ENCODE measurements at regions not wholly inside any gene's neighbourhood (a gene's known extent, or its start where the extent isn't known, plus 50 kb on each side); places are given as distances from the start of the nearest gene placed in this dataset.

DNA sequence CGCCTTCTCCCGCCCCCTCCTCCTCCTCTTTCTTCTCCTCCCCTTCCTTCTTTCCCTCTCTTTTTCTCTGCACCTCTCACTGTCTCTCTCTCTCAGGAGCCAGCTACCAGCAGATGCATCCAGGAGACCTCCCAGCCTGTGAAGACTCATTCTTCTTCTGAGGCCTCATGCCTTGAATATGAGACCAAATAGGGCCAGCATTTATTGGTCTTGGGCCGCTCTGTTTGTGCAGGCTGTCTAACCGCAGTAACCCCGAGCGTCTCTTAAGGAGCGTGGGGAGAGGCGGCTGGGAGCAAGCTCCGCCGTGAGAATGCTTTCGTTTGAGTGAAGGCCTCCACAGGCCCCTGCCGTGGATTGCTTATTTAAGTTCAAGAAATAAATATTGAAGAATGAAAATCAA lies 167.0 kb downstream of the NUFIP1 start:
- CTCF ChIA-PET, result no interaction called here
- intact Hi-C loops (cut with micrococcal nuclease), result no loop called here
- Mint-ChIP-seq H3K9me3 (no peaks in the 10 kb centered on the region), H3K27me3 (peaks cover 0 to 7% (median 4%) of the 10 kb centered on the region in 5 donors), H3K27ac (peak overlapping the region in 1 of 9 donors; percentile 39), H3K4me1 (peaks cover 0 to 9% (median 0%) of the 10 kb centered on the region in 7 donors), H3K4me3 (no peak overlapping the region), H3K36me3 (no peaks in the 10 kb centered on the region)
- no peaks in the 10 kb centered on the region for H3K27me3 ChIP-seq (ENCODE audit: control insufficient read depth in 2 of 2, insufficient read depth in 2 of 2, low read length in 2 of 2)
- POLR2A ChIA-PET, result no interaction called here
- H3K36me3 ChIP-seq (ENCODE audit: control insufficient read depth in 2 of 3, insufficient read depth in 3 of 3, low read length in 3 of 3), result no peaks in the 10 kb centered on the region
- ATAC-seq, result no peak
- no peak overlapping the region for H3K4me3 ChIP-seq (ENCODE audit: low read length)
- no peak for DNase-seq
- no peak overlapping the region for H3K27ac ChIP-seq (ENCODE audit: low read depth, low read length)
- no peaks in the 10 kb centered on the region for H3K4me1 ChIP-seq (ENCODE audit: control insufficient read depth in 2 of 2, insufficient read depth in 2 of 2, low read length in 2 of 2)
- H3K9me3 ChIP-seq (ENCODE audit: control insufficient read depth in 2 of 3, low read length in 3 of 3), result no peaks in the 10 kb centered on the region

DNA sequence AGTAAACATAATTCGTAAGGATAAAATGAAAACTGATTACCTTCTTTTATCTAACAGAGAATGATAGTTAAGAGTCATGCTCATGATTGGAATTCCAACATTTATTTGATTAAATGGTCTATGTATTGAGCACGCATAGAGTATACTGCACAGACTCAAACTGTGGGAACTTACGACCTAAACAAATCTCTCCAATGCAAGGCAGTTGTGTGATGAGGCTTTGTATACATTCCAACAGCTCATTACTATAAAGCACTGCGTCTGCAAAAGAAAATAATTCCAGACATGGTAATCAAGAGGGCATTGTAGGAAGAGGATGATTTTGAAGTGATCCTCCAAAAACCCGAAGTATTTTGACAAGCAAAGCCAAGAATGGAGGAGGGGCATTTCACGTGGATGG lies 169.5 kb downstream of the NUFIP1 start:
- Histone ChIP-seq H3K4me1 (ENCODE audit: control insufficient read depth in 2 of 2, insufficient read depth in 2 of 2, low read length in 2 of 2) (no peaks in the 10 kb centered on the region), H3K27ac (ENCODE audit: low read depth, low read length) (no peak overlapping the region), H3K27me3 (ENCODE audit: control insufficient read depth in 2 of 2, insufficient read depth in 2 of 2, low read length in 2 of 2) (no peaks in the 10 kb centered on the region), H3K9me3 (ENCODE audit: control insufficient read depth in 2 of 3, low read length in 3 of 3) (no peaks in the 10 kb centered on the region), H3K4me3 (ENCODE audit: low read length) (no peak overlapping the region), H3K36me3 (ENCODE audit: control insufficient read depth in 2 of 3, insufficient read depth in 3 of 3, low read length in 3 of 3) (no peaks in the 10 kb centered on the region)
- Mint-ChIP-seq H3K27ac (no peak overlapping the region), H3K36me3 (no peaks in the 10 kb centered on the region), H3K4me1 (peaks cover 0 to 16% (median 0%) of the 10 kb centered on the region in 7 donors), H3K4me3 (no peak overlapping the region), H3K27me3 (peaks cover 0 to 9% (median 4%) of the 10 kb centered on the region in 5 donors), H3K9me3 (no peaks in the 10 kb centered on the region)
- CTCF ChIA-PET, result no interaction called here
- POLR2A ChIA-PET, result no interaction called here
- ATAC-seq (no peak), DNase-seq (no peak)
- intact Hi-C loops (cut with micrococcal nuclease), result loop anchor here in 1 of 2 donors (5.0 kb wide), 1 partner anchor 242 kb away; the partner anchor contains the start of gene TSC22D1

GRCh38 chr13:44819245-44819644 lies 170.0 kb downstream of the NUFIP1 start:
- Histone ChIP-seq H3K4me3 (ENCODE audit: low read length) (no peak overlapping the region), H3K36me3 (ENCODE audit: control insufficient read depth in 2 of 3, insufficient read depth in 3 of 3, low read length in 3 of 3) (no peaks in the 10 kb centered on the region), H3K9me3 (ENCODE audit: control insufficient read depth in 2 of 3, low read length in 3 of 3) (no peaks in the 10 kb centered on the region), H3K4me1 (ENCODE audit: control insufficient read depth in 2 of 2, insufficient read depth in 2 of 2, low read length in 2 of 2) (no peaks in the 10 kb centered on the region), H3K27ac (ENCODE audit: low read depth, low read length) (no peak overlapping the region), H3K27me3 (ENCODE audit: control insufficient read depth in 2 of 2, insufficient read depth in 2 of 2, low read length in 2 of 2) (no peaks in the 10 kb centered on the region)
- Mint-ChIP-seq H3K27ac (no peak overlapping the region), H3K36me3 (no peaks in the 10 kb centered on the region), H3K4me3 (no peak overlapping the region), H3K9me3 (no peaks in the 10 kb centered on the region), H3K4me1 (peaks cover 0 to 16% (median 0%) of the 10 kb centered on the region in 7 donors), H3K27me3 (peaks cover 0 to 9% (median 4%) of the 10 kb centered on the region in 5 donors)
- ATAC-seq (no peak), DNase-seq (no peak)
- CTCF ChIA-PET, result no interaction called here
- POLR2A ChIA-PET, result no interaction called here
- intact Hi-C loops (cut with micrococcal nuclease), result loop anchor here in 1 of 2 donors (5.0 kb wide), 1 partner anchor 242 kb away; the partner anchor contains the start of gene TSC22D1

GRCh38 chr13:44818428-44818827 lies 170.8 kb downstream of the NUFIP1 start:
- Mint-ChIP-seq H3K4me3 (no peak overlapping the region), H3K4me1 (peaks cover 0 to 16% (median 0%) of the 10 kb centered on the region in 7 donors), H3K36me3 (no peaks in the 10 kb centered on the region), H3K27me3 (peaks cover 0 to 12% (median 4%) of the 10 kb centered on the region in 5 donors), H3K27ac (no peak overlapping the region), H3K9me3 (no peaks in the 10 kb centered on the region)
- H3K27ac ChIP-seq (ENCODE audit: low read depth, low read length), result no peak overlapping the region
- H3K27me3 ChIP-seq (ENCODE audit: control insufficient read depth in 2 of 2, insufficient read depth in 2 of 2, low read length in 2 of 2), result no peaks in the 10 kb centered on the region
- ChIA-PET CTCF (no interaction called here), POLR2A (no interaction called here)
- no peak overlapping the region for H3K4me3 ChIP-seq (ENCODE audit: low read length)
- H3K36me3 ChIP-seq (ENCODE audit: control insufficient read depth in 2 of 3, insufficient read depth in 3 of 3, low read length in 3 of 3), result no peaks in the 10 kb centered on the region
- DNase-seq (no peak), ATAC-seq (no peak)
- no peaks in the 10 kb centered on the region for H3K4me1 ChIP-seq (ENCODE audit: control insufficient read depth in 2 of 2, insufficient read depth in 2 of 2, low read length in 2 of 2)
- H3K9me3 ChIP-seq (ENCODE audit: control insufficient read depth in 2 of 3, low read length in 3 of 3), result no peaks in the 10 kb centered on the region
- intact Hi-C loops (cut with micrococcal nuclease), result loop anchor here (1.0 to 5.0 kb wide), 2 partner anchors 241 to 335 kb away; partner anchors contain the start of gene TSC22D1 (in 1 of the 2)

DNA sequence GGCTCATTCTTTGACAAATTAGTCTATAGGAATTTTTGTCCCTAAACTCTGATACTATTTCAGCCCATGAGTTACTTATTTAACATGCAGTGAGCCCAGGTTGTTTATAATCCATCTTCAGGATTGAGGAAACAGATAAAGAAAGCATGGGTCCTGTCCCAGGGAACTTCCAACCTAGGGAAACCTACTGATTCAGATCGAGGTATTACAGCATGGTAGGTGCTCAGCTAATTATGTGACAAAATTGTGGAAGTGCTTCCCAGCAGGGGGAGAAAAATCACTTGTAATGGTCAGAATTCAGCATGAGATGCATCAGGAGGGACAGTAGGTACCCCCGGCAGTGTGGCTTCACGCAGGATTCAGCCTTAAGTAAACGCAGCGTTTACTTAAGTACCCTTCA lies 171.3 kb downstream of the NUFIP1 start:
- POLR2A ChIA-PET, result no interaction called here
- Mint-ChIP-seq H3K36me3 (no peaks in the 10 kb centered on the region), H3K4me1 (peaks cover 0 to 16% (median 0%) of the 10 kb centered on the region in 7 donors), H3K9me3 (no peaks in the 10 kb centered on the region), H3K4me3 (no peak overlapping the region), H3K27ac (no peak overlapping the region), H3K27me3 (peaks cover 0 to 13% (median 4%) of the 10 kb centered on the region in 5 donors)
- Histone ChIP-seq H3K4me3 (ENCODE audit: low read length) (no peak overlapping the region), H3K27ac (ENCODE audit: low read depth, low read length) (no peak overlapping the region), H3K36me3 (ENCODE audit: control insufficient read depth in 2 of 3, insufficient read depth in 3 of 3, low read length in 3 of 3) (no peaks in the 10 kb centered on the region), H3K4me1 (ENCODE audit: control insufficient read depth in 2 of 2, insufficient read depth in 2 of 2, low read length in 2 of 2) (no peaks in the 10 kb centered on the region), H3K9me3 (ENCODE audit: control insufficient read depth in 2 of 3, low read length in 3 of 3) (no peaks in the 10 kb centered on the region), H3K27me3 (ENCODE audit: control insufficient read depth in 2 of 2, insufficient read depth in 2 of 2, low read length in 2 of 2) (no peaks in the 10 kb centered on the region)
- intact Hi-C loops (cut with micrococcal nuclease), result loop anchor here (1.0 to 5.0 kb wide), 2 partner anchors 241 to 335 kb away; partner anchors contain the start of gene TSC22D1 (in 1 of the 2)
- ATAC-seq, result no peak
- DNase-seq, result no peak
- CTCF ChIA-PET, result no interaction called here

- Histone ChIP-seq H3K36me3 (ENCODE audit: control insufficient read depth in 2 of 3, insufficient read depth in 3 of 3, low read length in 3 of 3) (no peaks in the 10 kb centered on the region), H3K4me3 (ENCODE audit: low read length) (no peak overlapping the region), H3K27ac (ENCODE audit: low read depth, low read length) (no peak overlapping the region), H3K27me3 (ENCODE audit: control insufficient read depth in 2 of 2, insufficient read depth in 2 of 2, low read length in 2 of 2) (no peaks in the 10 kb centered on the region), H3K4me1 (ENCODE audit: control insufficient read depth in 2 of 2, insufficient read depth in 2 of 2, low read length in 2 of 2) (no peaks in the 10 kb centered on the region), H3K9me3 (ENCODE audit: control insufficient read depth in 2 of 3, low read length in 3 of 3) (no peaks in the 10 kb centered on the region)
- CTCF ChIA-PET, result interaction anchor here (0.6 kb wide), 1 partner anchor 14 kb away, joined by 3 read pairs; no protein-coding TSS in a partner anchor
- Mint-ChIP-seq H3K27ac (no peak overlapping the region), H3K36me3 (no peaks in the 10 kb centered on the region), H3K4me1 (peaks cover 0 to 16% (median 0%) of the 10 kb centered on the region in 7 donors), H3K27me3 (peaks cover 0 to 16% (median 4%) of the 10 kb centered on the region in 5 donors), H3K4me3 (no peak overlapping the region), H3K9me3 (no peaks in the 10 kb centered on the region)
- ATAC-seq, result no peak
- DNase-seq, result no peak
- POLR2A ChIA-PET, result no interaction called here
- intact Hi-C loops (cut with micrococcal nuclease), result loop anchor here in 1 of 2 donors (5.0 kb wide), 1 partner anchor 240 kb away; the partner anchor contains the start of gene TSC22D1
Measured at GRCh38 chr13:44817131-44817671, 172.1 kb downstream of the NUFIP1 start.

GRCh38 chr13:44816701-44817100 lies 172.6 kb downstream of the NUFIP1 start:
- H3K27ac ChIP-seq (ENCODE audit: low read depth, low read length), result no peak overlapping the region
- no peaks in the 10 kb centered on the region for H3K9me3 ChIP-seq (ENCODE audit: control insufficient read depth in 2 of 3, low read length in 3 of 3)
- no peaks in the 10 kb centered on the region for H3K36me3 ChIP-seq (ENCODE audit: control insufficient read depth in 2 of 3, insufficient read depth in 3 of 3, low read length in 3 of 3)
- no peaks in the 10 kb centered on the region for H3K9me3 Mint-ChIP-seq
- H3K27ac Mint-ChIP-seq, result no peak overlapping the region
- no peak for ATAC-seq
- no peaks in the 10 kb centered on the region for H3K4me1 ChIP-seq (ENCODE audit: control insufficient read depth in 2 of 2, insufficient read depth in 2 of 2, low read length in 2 of 2)
- DNase-seq, result no peak
- intact Hi-C loops (cut with micrococcal nuclease), result loop anchor here in 1 of 2 donors (5.0 kb wide), 1 partner anchor 239 kb away; the partner anchor contains the start of gene TSC22D1
- no peaks in the 10 kb centered on the region for H3K36me3 Mint-ChIP-seq
- no peak overlapping the region for H3K4me3 Mint-ChIP-seq
- H3K27me3 Mint-ChIP-seq, result peaks cover 0 to 18% (median 4%) of the 10 kb centered on the region in 5 donors
- peaks cover 0 to 16% (median 0%) of the 10 kb centered on the region in 7 donors for H3K4me1 Mint-ChIP-seq
- ChIA-PET POLR2A (no interaction called here), CTCF (interaction anchor here (0.6 kb wide), 1 partner anchor 14 kb away, joined by 3 read pairs; no protein-coding TSS in a partner anchor)
- no peak overlapping the region for H3K4me3 ChIP-seq (ENCODE audit: low read length)
- H3K27me3 ChIP-seq (ENCODE audit: control insufficient read depth in 2 of 2, insufficient read depth in 2 of 2, low read length in 2 of 2), result no peaks in the 10 kb centered on the region
